Activated CD4-positive, alpha-beta T cell treated with anti-CD3 and anti-CD28 coated beads, Interleukin-2, amount 50 U/mL, for 16 hours (primary cell): ENCODE measurements at regions not wholly inside any gene's neighbourhood (a gene's known extent, or its start where the extent isn't known, plus 50 kb on each side); places are given as distances from the start of the nearest gene placed in this dataset.

ENCODE experiments used
- DNase-seq: peaks from one replicate; pipeline ENCODE4 v3.0.0-alpha.2; 2020

- DNase-seq = no peak
These were observed 597.2 kb downstream of the LRRC70 start for GRCh38 chr5:63175850-63176249.

GRCh38 chr5:63170486-63170885 lies 591.9 kb downstream of the LRRC70 start:
- DNase-seq = no peak

GRCh38 chr5:63164838-63165535 lies 586.4 kb downstream of the LRRC70 start:
- no peak for DNase-seq

- DNase-seq = no peak
These were observed 585.7 kb downstream of the LRRC70 start for GRCh38 chr5:63164339-63164738.

- DNase-seq = no peak
These were observed 576.7 kb downstream of the LRRC70 start for GRCh38 chr5:63155310-63155631.

- no peak for DNase-seq
These were observed 576.1 kb downstream of the LRRC70 start for GRCh38 chr5:63154476-63155309.

- no peak for DNase-seq
These were observed 574.3 kb downstream of the LRRC70 start for GRCh38 chr5:63152871-63153270.

GRCh38 chr5:63145167-63145566 lies 566.5 kb downstream of the LRRC70 start:
- no peak for DNase-seq

GRCh38 chr5:63141591-63141990 lies 563.0 kb downstream of the LRRC70 start:
- no peak for DNase-seq

- no peak for DNase-seq
These were observed 556.7 kb downstream of the LRRC70 start for GRCh38 chr5:63135291-63135690.

- DNase-seq = no peak
These were observed 553.1 kb downstream of the LRRC70 start for GRCh38 chr5:63131626-63132285.

- DNase-seq = no peak
These were observed 550.1 kb downstream of the LRRC70 start for GRCh38 chr5:63128761-63129160.

GRCh38 chr5:63128018-63128417 lies 549.4 kb downstream of the LRRC70 start:
- no peak for DNase-seq

GRCh38 chr5:63127054-63127453 lies 548.4 kb downstream of the LRRC70 start:
- DNase-seq = no peak

GRCh38 chr5:63125862-63126261 lies 547.2 kb downstream of the LRRC70 start:
- peak; percentile 23 for DNase-seq

- DNase-seq = no peak
These were observed 546.8 kb downstream of the LRRC70 start for GRCh38 chr5:63125392-63125791.

GRCh38 chr5:63124266-63124665 lies 545.6 kb downstream of the LRRC70 start:
- DNase-seq = no peak

GRCh38 chr5:63121471-63121870 lies 542.9 kb downstream of the LRRC70 start:
- DNase-seq = no peak

GRCh38 chr5:63118221-63118620 lies 539.6 kb downstream of the LRRC70 start:
- DNase-seq = no peak

GRCh38 chr5:63111891-63112290 lies 533.3 kb downstream of the LRRC70 start:
- no peak for DNase-seq

GRCh38 chr5:63101870-63102269 lies 523.3 kb downstream of the LRRC70 start:
- no peak for DNase-seq

- DNase-seq = no peak
These were observed 518.7 kb downstream of the LRRC70 start for GRCh38 chr5:63097286-63097685.

- DNase-seq = no peak
These were observed 516.1 kb downstream of the LRRC70 start for GRCh38 chr5:63094730-63095129.

- no peak for DNase-seq
These were observed 510.5 kb downstream of the LRRC70 start for GRCh38 chr5:63089147-63089546.
